Stomach (tissue), 8 donors: ENCODE measurements at regions not wholly inside any gene's neighbourhood (a gene's known extent, or its start where the extent isn't known, plus 50 kb on each side); places are given as distances from the start of the nearest gene placed in this dataset.

ENCODE experiments used
- DNase-seq, 2 donors: peaks; one replicate each; pipeline versions ENCODE4 v3.0.0 to v3.0.0-alpha.2; 2013 to 2019
- H3K27ac ChIP-seq, 5 donors: fragments of 200-600 bp in 4 of 5; sonication (generic) in 4 of 5; one replicate each; pipeline ENCODE4 v1.5.1; 2013 to 2019; ENCODE audit warnings: mild to moderate bottlenecking in 1 of 5, moderate library complexity in 1 of 5
- H3K27me3 ChIP-seq, 3 donors: fragments of 200-600 bp; sonication (generic); one replicate each; pipeline ENCODE4 v1.5.1; 2017 to 2019; ENCODE audit warnings: mixed run types in 1 of 3
- H3K36me3 ChIP-seq, 4 donors: fragments of 200-600 bp; sonication (generic); 1 replicate in 3 of 4; 2 replicates in 1 of 4; pipeline ENCODE4 v1.5.1; 2016 to 2019
- H3K4me1 ChIP-seq, 4 donors: fragments of 200-600 bp; sonication (generic); one replicate each; pipeline ENCODE4 v1.5.1; 2016 to 2019
- H3K4me3 ChIP-seq, 4 donors: fragments of 200-600 bp; sonication (generic) in 3 of 4; one replicate each; pipeline ENCODE4 v1.5.1; 2016 to 2019; ENCODE audit warnings: mild to moderate bottlenecking in 1 of 4
- H3K9me3 ChIP-seq, 4 donors: fragments of 200-600 bp; sonication (generic); one replicate each; pipeline ENCODE4 v1.5.1; 2016 to 2019
- EP300 ChIP-seq: sonication (generic); formaldehyde crosslinking; IDR thresholded peaks from one replicate; pipeline ENCODE4 v1.6.1; 2017; ENCODE audit warnings: antibody characterized with exemption
- POLR2A ChIP-seq, 4 donors: fragments of 450-650 bp; IDR thresholded peaks; one replicate each; pipeline ENCODE4 v1.6.1; 2016; ENCODE audit warnings: antibody characterized with exemption in 4 of 4, control low read depth in 2 of 4, mild to moderate bottlenecking in 1 of 4, moderate library complexity in 1 of 4
- POLR2AphosphoS5 ChIP-seq, 3 donors: sonication (generic); formaldehyde crosslinking; IDR thresholded peaks; one replicate each; pipeline ENCODE4 v1.6.1; 2016; ENCODE audit warnings: antibody characterized with exemption in 3 of 3
- WGBS, 5 donors: extraction: QIAGEN DNeasy Blood & Tissue Kit in 3 of 5; methylation state at CpG; one replicate each; pipeline versions ENCODE4 v1.1.5 to v1.1.7; 2013 to 2018; 5-methylcytosine and 5-hydroxymethylcytosine counted together
- intact Hi-C: fragments of 100-400 bp; cut with DNase I; formaldehyde crosslinking; loops from one replicate; pipeline ENCODE4 v1.15.1; 2023; ENCODE audit warnings: low total_unique reads
- TF ChIP-seq, protein P1 (sequence below), 7 experiments: fragments of 450-650 bp in 4 of 7; fragments of 200-600 bp in 3 of 7; sonication (generic) in 3 of 7; IDR thresholded peaks; one replicate each; pipeline ENCODE4 v1.5.1; 2016 to 2019; ENCODE audit warnings: antibody characterized with exemption in 7 of 7, control low read depth in 2 of 7, mild to moderate bottlenecking in 1 of 7
- donor health status: healthy with polysubstance abuse.
- donor health status: Bipolar disorder and iron deficiency.
- donor health status: healthy.

DNA sequence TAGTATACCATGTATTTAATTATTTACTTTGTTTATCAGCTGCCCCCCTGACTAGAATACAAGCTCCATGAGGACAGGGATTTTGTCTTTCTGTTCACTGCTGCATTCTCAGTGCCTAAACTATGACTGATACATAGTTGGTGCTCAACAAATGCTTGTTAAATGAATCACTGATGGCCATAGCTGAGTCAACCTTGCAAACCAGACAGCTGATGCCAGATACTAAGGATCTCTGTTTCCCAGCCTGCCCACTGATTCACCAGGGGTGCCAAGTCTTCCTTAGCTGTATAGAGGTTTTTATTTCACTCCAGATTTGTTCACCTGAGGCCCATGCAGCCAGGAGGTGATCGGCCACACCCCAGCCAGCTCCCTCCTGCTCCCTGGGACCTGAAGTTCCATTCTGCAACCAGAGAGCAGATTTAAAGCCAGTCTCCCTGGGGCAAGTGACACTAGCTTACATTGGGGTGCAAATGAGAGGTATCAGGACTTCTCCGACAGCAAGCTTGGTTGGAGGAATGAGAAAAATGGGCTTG lies 92.2 kb downstream of the C1QL2 start:
- Histone ChIP-seq H3K27me3 (peaks cover 0 to 6% (median 0%) of the 10 kb centered on the region in 3 donors), H3K9me3 (peaks cover 0 to 6% (median 0%) of the 10 kb centered on the region in 4 donors), H3K4me1 (peaks cover 0 to 5% (median 0%) of the 10 kb centered on the region in 4 donors), H3K36me3 (no peaks in the 10 kb centered on the region), H3K27ac (no peak overlapping the region), H3K4me3 (no peak overlapping the region)
- 84 to 96% (median 93%) methylated on average over 2 of the region's 2 CpGs for WGBS, 5 donors
- DNase-seq = no peak
- intact Hi-C loops = no loop called here
- no peak for TF ChIP-seq POLR2A (IDR thresholded peaks at IDR 0.05)

DNA sequence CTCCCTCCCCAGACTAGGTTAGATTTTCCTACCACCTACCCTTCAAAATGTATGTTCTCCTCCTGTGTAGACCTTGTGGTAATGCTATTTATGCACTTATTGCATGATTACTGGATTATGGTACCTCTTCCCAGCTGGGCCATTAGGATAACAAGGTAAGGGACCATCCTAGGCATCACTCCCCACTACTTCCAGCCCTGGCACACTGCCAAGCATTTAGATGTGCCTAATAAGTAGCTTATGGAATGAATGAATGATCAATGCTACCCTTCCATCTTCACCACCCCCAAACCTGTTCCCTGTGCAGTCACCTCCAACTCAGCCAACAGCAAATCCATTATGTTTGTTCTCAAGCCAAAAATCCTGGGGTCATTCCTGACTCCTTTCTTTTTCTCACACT lies 93.4 kb downstream of the C1QL2 start:
- TF ChIP-seq, protein P1, sequence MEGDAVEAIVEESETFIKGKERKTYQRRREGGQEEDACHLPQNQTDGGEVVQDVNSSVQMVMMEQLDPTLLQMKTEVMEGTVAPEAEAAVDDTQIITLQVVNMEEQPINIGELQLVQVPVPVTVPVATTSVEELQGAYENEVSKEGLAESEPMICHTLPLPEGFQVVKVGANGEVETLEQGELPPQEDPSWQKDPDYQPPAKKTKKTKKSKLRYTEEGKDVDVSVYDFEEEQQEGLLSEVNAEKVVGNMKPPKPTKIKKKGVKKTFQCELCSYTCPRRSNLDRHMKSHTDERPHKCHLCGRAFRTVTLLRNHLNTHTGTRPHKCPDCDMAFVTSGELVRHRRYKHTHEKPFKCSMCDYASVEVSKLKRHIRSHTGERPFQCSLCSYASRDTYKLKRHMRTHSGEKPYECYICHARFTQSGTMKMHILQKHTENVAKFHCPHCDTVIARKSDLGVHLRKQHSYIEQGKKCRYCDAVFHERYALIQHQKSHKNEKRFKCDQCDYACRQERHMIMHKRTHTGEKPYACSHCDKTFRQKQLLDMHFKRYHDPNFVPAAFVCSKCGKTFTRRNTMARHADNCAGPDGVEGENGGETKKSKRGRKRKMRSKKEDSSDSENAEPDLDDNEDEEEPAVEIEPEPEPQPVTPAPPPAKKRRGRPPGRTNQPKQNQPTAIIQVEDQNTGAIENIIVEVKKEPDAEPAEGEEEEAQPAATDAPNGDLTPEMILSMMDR (IDR thresholded peaks at IDR 0.05) = no peak
- no peak for TF ChIP-seq EP300
- no peak for TF ChIP-seq POLR2AphosphoS5 (IDR thresholded peaks at IDR 0.05)
- TF ChIP-seq POLR2A (IDR thresholded peaks at IDR 0.05) = no peak
- H3K36me3 ChIP-seq = no peaks in the 10 kb centered on the region
- peaks cover 0 to 5% (median 0%) of the 10 kb centered on the region in 4 donors for H3K4me1 ChIP-seq

DNA sequence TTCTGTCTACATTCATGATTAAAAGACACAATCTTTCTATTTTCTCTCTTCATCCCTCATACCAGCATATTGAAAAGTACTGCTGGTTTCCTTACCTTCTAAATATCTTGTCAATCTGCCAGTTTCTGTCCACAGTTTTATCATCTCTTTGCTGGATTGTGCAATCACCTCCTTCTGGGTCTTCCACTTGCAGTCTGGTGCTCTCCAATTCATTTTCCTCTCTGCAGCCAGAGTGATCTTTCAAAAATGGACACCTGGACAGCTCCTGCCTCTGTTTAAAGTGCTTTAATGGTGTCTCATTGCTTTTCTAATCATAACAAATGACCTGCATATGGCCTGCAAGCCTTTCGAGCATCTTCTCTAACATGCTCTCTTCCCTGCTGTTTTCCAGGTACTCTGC lies 94.0 kb downstream of the C1QL2 start:
- 53 to 86% (median 65%) methylated on average over 1 of the region's 1 CpG for WGBS, 5 donors
- H3K4me3 ChIP-seq = no peak overlapping the region
- TF ChIP-seq EP300 (no peak), POLR2A (IDR thresholded peaks at IDR 0.05) (no peak), POLR2AphosphoS5 (IDR thresholded peaks at IDR 0.05) (no peak)
- TF ChIP-seq, protein P1 (IDR thresholded peaks at IDR 0.05) = no peak
- H3K9me3 ChIP-seq = peaks cover 0 to 6% (median 0%) of the 10 kb centered on the region in 4 donors
- peaks cover 0 to 6% (median 0%) of the 10 kb centered on the region in 3 donors for H3K27me3 ChIP-seq
- DNase-seq = no peak
- H3K36me3 ChIP-seq = no peaks in the 10 kb centered on the region
- intact Hi-C loops = no loop called here
- H3K27ac ChIP-seq = no peak overlapping the region
- H3K4me1 ChIP-seq = peaks cover 0 to 5% (median 0%) of the 10 kb centered on the region in 4 donors

More for the DNA sequence above, 93.4 kb downstream of the C1QL2 start:
- H3K4me3 ChIP-seq = no peak overlapping the region
- intact Hi-C loops = no loop called here
- H3K27me3 ChIP-seq = peaks cover 0 to 6% (median 0%) of the 10 kb centered on the region in 3 donors
- no peak for DNase-seq
- peaks cover 0 to 6% (median 0%) of the 10 kb centered on the region in 4 donors for H3K9me3 ChIP-seq
- H3K27ac ChIP-seq = no peak overlapping the region

DNA sequence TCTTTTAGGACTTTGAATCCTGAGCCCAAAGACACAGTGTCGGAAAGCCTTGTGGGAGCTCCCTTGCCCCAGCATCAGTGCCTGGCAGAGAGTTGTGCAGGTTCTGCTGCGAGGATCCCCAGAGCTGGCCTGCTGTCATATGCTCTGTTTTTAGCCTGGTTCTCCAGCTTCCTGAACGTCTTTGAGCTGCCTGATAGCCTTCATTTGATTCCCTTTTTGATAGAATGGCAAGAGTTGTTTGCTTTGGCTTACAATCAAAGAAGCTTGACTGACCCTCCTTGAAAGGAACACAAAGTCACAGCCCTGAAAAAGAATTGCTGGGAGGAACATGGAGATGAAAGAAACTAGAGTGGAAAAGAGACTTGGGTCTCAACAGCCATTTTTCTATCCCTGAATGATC lies 95.4 kb downstream of the C1QL2 start:
- Histone ChIP-seq H3K4me1 (peaks cover 0 to 5% (median 0%) of the 10 kb centered on the region in 4 donors), H3K9me3 (peaks cover 0 to 6% (median 0%) of the 10 kb centered on the region in 4 donors), H3K36me3 (no peaks in the 10 kb centered on the region), H3K27ac (peak overlapping the region in 1 of 5 donors; percentile 3), H3K27me3 (peaks cover 0 to 6% (median 0%) of the 10 kb centered on the region in 3 donors), H3K4me3 (no peak overlapping the region)
- WGBS, 5 donors = 37 to 58% (median 47%) methylated on average over 3 of the region's 3 CpGs
- DNase-seq = peak in 1 of 2 donors; percentile 16
- TF ChIP-seq, protein P1 (IDR thresholded peaks at IDR 0.05) = no peak
- TF ChIP-seq POLR2AphosphoS5 (IDR thresholded peaks at IDR 0.05) = no peak
- intact Hi-C loops = no loop called here

DNA sequence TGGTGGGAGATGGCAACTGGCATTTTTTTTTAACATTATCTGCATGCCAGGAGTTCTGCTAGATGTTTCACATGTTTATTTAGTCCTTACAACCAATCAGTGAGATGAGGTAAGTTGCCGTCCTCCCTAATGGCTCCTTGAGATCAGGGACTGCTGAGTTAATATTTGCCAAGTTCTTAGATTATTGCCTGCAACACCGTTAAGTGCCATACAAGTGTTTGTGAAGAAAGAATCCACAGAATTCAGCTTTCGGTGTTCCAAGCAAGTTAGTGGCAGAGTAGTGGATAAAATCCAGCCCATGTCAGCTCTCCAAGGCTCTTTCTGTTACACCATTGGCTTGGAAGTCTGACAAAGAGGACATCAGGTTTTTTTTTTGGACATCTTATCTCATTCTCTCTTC lies 95.9 kb downstream of the C1QL2 start:
- Histone ChIP-seq H3K27ac (peak overlapping the region in 1 of 5 donors; percentile 3), H3K4me3 (no peak overlapping the region), H3K36me3 (no peaks in the 10 kb centered on the region), H3K4me1 (peaks cover 0 to 5% (median 0%) of the 10 kb centered on the region in 4 donors), H3K9me3 (peaks cover 0 to 6% (median 0%) of the 10 kb centered on the region in 4 donors), H3K27me3 (peaks cover 0 to 6% (median 0%) of the 10 kb centered on the region in 3 donors)
- no peak for TF ChIP-seq POLR2A (IDR thresholded peaks at IDR 0.05)
- 21 to 48% (median 29%) methylated on average over 3 of the region's 3 CpGs for WGBS, 5 donors
- DNase-seq = peak in 1 of 2 donors; percentile 10
- intact Hi-C loops = no loop called here
